MM.1S (cell line): ENCODE measurements at regions not wholly inside any gene's neighbourhood (a gene's known extent, or its start where the extent isn't known, plus 50 kb on each side); places are given as distances from the start of the nearest gene placed in this dataset.

Experiments
- DNase-seq: peaks from one replicate; pipeline ENCODE4 v3.0.0-alpha.2; 2015
- H2AFZ ChIP-seq: fragments of 300-600 bp; sonication (generic); 2 replicates; pipeline ENCODE4 v1.6.0; 2016; ENCODE audit warnings: antibody characterized with exemption, low read length
- H3F3A ChIP-seq: fragments of 300-600 bp; sonication (generic); 2 replicates; pipeline ENCODE4 v1.6.1; 2016; ENCODE audit warnings: mild to moderate bottlenecking, antibody characterized with exemption, low read length, moderate library complexity, mixed read lengths; ENCODE audit not compliant: insufficient read depth
- H3K27ac ChIP-seq: fragments of 300-600 bp; sonication (generic); 2 replicates; pipeline ENCODE4 v1.5.1; 2016; ENCODE audit warnings: mild to moderate bottlenecking, low read length
- H3K27me3 ChIP-seq: fragments of 300-600 bp; sonication (generic); replicated peaks from 2 replicates; pipeline ENCODE4 v1.6.0; 2016; ENCODE audit warnings: low read length; ENCODE audit not compliant: insufficient read depth
- H3K36me3 ChIP-seq: fragments of 300-600 bp; sonication (generic); replicated peaks from 2 replicates; pipeline ENCODE4 v1.6.1; 2016; ENCODE audit warnings: mild to moderate bottlenecking, low read length, mixed read lengths; ENCODE audit not compliant: insufficient read depth
- H3K4me1 ChIP-seq: fragments of 300-600 bp; sonication (generic); 2 replicates; pipeline ENCODE4 v1.6.1; 2016; ENCODE audit warnings: low read length, mixed read lengths
- H3K4me2 ChIP-seq: fragments of 300-600 bp; sonication (generic); 2 replicates; pipeline ENCODE4 v1.6.0; 2016; ENCODE audit warnings: low read depth, low read length
- H3K4me3 ChIP-seq: fragments of 300-600 bp; sonication (generic); 2 replicates; pipeline ENCODE4 v1.5.1; 2016; ENCODE audit warnings: low read length, mixed read lengths
- H3K79me2 ChIP-seq: fragments of 300-600 bp; sonication (generic); 2 replicates; pipeline ENCODE4 v1.6.1; 2016; ENCODE audit warnings: mixed run types, low read length, mixed read lengths
- H3K9ac ChIP-seq: fragments of 300-600 bp; sonication (generic); 2 replicates; pipeline ENCODE4 v1.6.1; 2016; ENCODE audit warnings: low read length, mixed read lengths
- H3K9me2 ChIP-seq: fragments of 300-600 bp; sonication (generic); replicated peaks from 2 replicates; pipeline ENCODE4 v1.6.1; 2016; ENCODE audit warnings: mild to moderate bottlenecking, low read length, mixed read lengths; ENCODE audit not compliant: insufficient read depth
- H3K9me3 ChIP-seq: fragments of 300-600 bp; sonication (generic); replicated peaks from 2 replicates; pipeline ENCODE4 v1.6.1; 2016; ENCODE audit warnings: mild to moderate bottlenecking, low read length, mixed read lengths; ENCODE audit not compliant: insufficient read depth
- H4K20me1 ChIP-seq: fragments of 300-600 bp; sonication (generic); 2 replicates; pipeline ENCODE4 v1.6.1; 2016; ENCODE audit warnings: mild to moderate bottlenecking, low read length, moderate library complexity, mixed read lengths; ENCODE audit not compliant: insufficient read depth
- EZH2 ChIP-seq: fragments of 300-600 bp; sonication (generic); optimal IDR thresholded peaks from 2 replicates; pipeline ENCODE3; 2017; ENCODE audit warnings: low read depth, mild to moderate bottlenecking, antibody characterized with exemption, low read length, mixed read lengths
- EZH2phosphoT487 ChIP-seq: fragments of 300-600 bp; sonication (generic); IDR thresholded peaks from 2 replicates; pipeline ENCODE4 v1.6.1; 2018; ENCODE audit warnings: antibody characterized with exemption, low read length
- TF ChIP-seq, protein P1 (sequence below): fragments of 300-600 bp; sonication (generic); IDR thresholded peaks from 2 replicates; pipeline ENCODE4 v1.5.1; 2016; ENCODE audit warnings: antibody characterized with exemption, low read length, mixed read lengths

DNA sequence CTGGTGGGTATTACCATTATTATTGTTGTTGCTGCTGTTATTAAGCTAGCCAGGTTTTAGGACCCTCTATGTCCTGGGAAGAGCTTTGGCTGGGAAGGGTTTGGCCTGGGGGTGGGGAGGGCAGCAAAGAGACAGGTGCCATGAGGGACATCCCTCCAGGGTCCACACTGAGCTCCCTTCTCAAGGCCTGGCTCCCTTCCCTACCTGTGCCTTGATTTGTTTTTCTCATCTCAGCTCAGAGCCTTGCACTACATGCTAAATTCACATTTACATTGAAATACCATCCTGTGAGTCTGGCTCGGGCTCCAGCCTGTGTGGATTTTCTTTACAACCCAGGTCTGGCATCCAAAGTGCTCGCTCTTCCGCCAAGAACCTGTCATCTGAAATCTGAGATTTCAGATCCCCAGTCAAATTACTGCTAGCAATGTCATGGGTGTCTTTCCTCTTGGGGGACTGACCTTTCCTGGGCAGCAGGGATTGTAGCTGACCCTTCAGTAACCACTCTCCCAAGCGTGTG lies 536.3 kb downstream of the PTPRU start:
- Histone ChIP-seq H3K9me3 (no peaks in the 10 kb centered on the region), H3F3A (no peaks in the 10 kb centered on the region), H3K27ac (no peak overlapping the region), H3K4me3 (no peak overlapping the region), H3K9me2 (no peaks in the 10 kb centered on the region), H2AFZ (no peak overlapping the region), H4K20me1 (no peaks in the 10 kb centered on the region), H3K4me2 (no peak overlapping the region), H3K4me1 (no peaks in the 10 kb centered on the region), H3K27me3 (peaks cover 69% of the 10 kb centered on the region), H3K79me2 (no peaks in the 10 kb centered on the region), H3K36me3 (no peaks in the 10 kb centered on the region), H3K9ac (no peak overlapping the region)
- no peak for DNase-seq
- no peak for TF ChIP-seq EZH2phosphoT487
- TF ChIP-seq EZH2 = no peak
- TF ChIP-seq, protein P1, sequence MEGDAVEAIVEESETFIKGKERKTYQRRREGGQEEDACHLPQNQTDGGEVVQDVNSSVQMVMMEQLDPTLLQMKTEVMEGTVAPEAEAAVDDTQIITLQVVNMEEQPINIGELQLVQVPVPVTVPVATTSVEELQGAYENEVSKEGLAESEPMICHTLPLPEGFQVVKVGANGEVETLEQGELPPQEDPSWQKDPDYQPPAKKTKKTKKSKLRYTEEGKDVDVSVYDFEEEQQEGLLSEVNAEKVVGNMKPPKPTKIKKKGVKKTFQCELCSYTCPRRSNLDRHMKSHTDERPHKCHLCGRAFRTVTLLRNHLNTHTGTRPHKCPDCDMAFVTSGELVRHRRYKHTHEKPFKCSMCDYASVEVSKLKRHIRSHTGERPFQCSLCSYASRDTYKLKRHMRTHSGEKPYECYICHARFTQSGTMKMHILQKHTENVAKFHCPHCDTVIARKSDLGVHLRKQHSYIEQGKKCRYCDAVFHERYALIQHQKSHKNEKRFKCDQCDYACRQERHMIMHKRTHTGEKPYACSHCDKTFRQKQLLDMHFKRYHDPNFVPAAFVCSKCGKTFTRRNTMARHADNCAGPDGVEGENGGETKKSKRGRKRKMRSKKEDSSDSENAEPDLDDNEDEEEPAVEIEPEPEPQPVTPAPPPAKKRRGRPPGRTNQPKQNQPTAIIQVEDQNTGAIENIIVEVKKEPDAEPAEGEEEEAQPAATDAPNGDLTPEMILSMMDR = no peak

GRCh38 chr1:29767769-29768425 lies 531.6 kb downstream of the PTPRU start:
- Histone ChIP-seq H4K20me1 (no peaks in the 10 kb centered on the region), H3K4me2 (no peak overlapping the region), H3K27me3 (peaks cover 78% of the 10 kb centered on the region), H2AFZ (no peak overlapping the region), H3K9me2 (no peaks in the 10 kb centered on the region), H3K9ac (no peak overlapping the region), H3F3A (no peaks in the 10 kb centered on the region), H3K4me1 (no peaks in the 10 kb centered on the region), H3K4me3 (no peak overlapping the region), H3K27ac (no peak overlapping the region), H3K9me3 (no peaks in the 10 kb centered on the region), H3K36me3 (no peaks in the 10 kb centered on the region), H3K79me2 (no peaks in the 10 kb centered on the region)
- DNase-seq = no peak
- no peak for TF ChIP-seq EZH2
- TF ChIP-seq, protein P1 = no peak
- no peak for TF ChIP-seq EZH2phosphoT487

DNA sequence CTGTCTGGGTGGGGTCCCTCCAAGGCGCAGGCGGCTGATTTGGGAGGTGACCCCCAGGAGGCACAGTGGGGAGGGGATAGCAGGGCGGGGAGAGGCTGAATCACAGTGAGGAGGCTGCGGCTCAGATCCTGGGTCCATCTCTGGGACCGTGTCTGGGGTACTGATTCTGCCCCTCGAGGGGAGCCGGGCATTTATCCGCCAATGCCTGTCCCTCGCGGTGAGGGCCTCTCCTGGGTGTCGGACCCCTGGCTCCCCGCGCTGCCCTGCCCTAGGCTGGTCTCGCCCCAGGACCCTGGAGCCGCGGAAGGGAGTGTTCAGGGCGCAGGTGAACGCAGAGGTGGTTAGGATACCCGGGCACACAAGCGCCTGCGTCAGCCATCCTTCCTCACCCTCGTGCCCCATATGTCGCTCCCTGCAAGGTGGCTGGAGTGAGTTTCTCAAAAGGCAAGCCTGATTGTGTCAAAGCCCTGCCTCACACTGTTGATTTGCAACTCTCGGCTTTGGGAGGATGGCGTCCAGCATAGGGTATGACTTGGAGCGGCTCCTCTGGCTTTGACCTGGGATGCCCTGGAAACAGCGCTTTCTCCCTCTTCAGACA lies 530.9 kb downstream of the PTPRU start:
- no peak for DNase-seq
- TF ChIP-seq EZH2phosphoT487 (no peak), EZH2 (no peak)
- TF ChIP-seq, protein P1 = no peak

More for the DNA sequence above, 530.9 kb downstream of the PTPRU start:
- Histone ChIP-seq H3K27me3 (peaks cover 77% of the 10 kb centered on the region), H3K4me2 (no peak overlapping the region), H3K79me2 (no peaks in the 10 kb centered on the region), H3F3A (no peaks in the 10 kb centered on the region), H3K4me3 (no peak overlapping the region), H3K9me2 (no peaks in the 10 kb centered on the region), H3K4me1 (no peaks in the 10 kb centered on the region), H2AFZ (no peak overlapping the region), H3K9me3 (no peaks in the 10 kb centered on the region), H3K36me3 (no peaks in the 10 kb centered on the region), H3K27ac (no peak overlapping the region), H3K9ac (no peak overlapping the region), H4K20me1 (no peaks in the 10 kb centered on the region)
